ENCODE measurements at regions not wholly inside any gene's neighbourhood (a gene's known extent, or its start where the extent isn't known, plus 50 kb on each side); places are given as distances from the start of the nearest gene placed in this dataset.

DNA sequence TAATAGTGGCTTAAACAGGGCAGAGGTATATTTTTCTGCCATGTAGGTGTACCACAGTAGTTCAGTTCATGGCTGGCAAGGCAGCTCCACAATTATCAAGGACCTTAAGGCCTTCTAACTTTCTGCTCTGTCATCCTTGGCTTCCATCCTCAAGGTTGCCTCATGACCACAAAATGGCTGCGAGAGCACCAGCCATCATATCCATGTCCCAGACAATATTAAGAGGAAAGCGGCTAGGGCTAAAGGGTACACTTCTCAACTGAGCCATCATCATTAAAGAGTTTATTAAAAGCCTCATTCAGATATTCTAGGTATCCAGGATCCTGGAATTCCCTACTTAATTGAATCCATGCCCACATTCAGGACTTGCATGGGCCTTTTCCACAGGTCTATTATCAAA, 62.7 kb upstream of the MRI1 start:
- TF ChIP-seq, protein P1, sequence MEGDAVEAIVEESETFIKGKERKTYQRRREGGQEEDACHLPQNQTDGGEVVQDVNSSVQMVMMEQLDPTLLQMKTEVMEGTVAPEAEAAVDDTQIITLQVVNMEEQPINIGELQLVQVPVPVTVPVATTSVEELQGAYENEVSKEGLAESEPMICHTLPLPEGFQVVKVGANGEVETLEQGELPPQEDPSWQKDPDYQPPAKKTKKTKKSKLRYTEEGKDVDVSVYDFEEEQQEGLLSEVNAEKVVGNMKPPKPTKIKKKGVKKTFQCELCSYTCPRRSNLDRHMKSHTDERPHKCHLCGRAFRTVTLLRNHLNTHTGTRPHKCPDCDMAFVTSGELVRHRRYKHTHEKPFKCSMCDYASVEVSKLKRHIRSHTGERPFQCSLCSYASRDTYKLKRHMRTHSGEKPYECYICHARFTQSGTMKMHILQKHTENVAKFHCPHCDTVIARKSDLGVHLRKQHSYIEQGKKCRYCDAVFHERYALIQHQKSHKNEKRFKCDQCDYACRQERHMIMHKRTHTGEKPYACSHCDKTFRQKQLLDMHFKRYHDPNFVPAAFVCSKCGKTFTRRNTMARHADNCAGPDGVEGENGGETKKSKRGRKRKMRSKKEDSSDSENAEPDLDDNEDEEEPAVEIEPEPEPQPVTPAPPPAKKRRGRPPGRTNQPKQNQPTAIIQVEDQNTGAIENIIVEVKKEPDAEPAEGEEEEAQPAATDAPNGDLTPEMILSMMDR (conservative IDR thresholded peaks at IDR 0.05; ENCODE audit: low read depth, low read length) = no peak
- TF ChIP-seq EZH2phosphoT487 (IDR thresholded peaks at IDR 0.05; ENCODE audit: borderline replicate concordance, low read length) = no peak
- TF ChIP-seq EZH2 (IDR thresholded peaks at IDR 0.05; ENCODE audit: low read length, unreplicated experiment) = no peak

Measured in PC-3 (cell line).